Astrocyte (in vitro differentiated cells and primary cell): ENCODE measurements at regions not wholly inside any gene's neighbourhood (a gene's known extent, or its start where the extent isn't known, plus 50 kb on each side); places are given as distances from the start of the nearest gene placed in this dataset.
"Not testable (repeated sequence)": the region's sequence is repeated elsewhere in the genome, so short reads cannot be mapped to it uniquely, and the experiment has no call there.

Source experiments
- DNase-seq: peaks from one replicate; pipeline ENCODE4 v3.0.0-alpha.2; 2010; ENCODE audit warnings: low read depth
- FAIRE-seq: peaks from 2 replicates; lab custom pipeline; 2011; peaks lifted over from hg19 to GRCh38; lab: Jason Lieb, UNC
- H2AFZ ChIP-seq: 2 replicates; pipeline ENCODE4 v1.6.0; 2012; ENCODE audit warnings: low read depth, low read length, inconsistent platforms
- H3K27ac ChIP-seq: 2 replicates; pipeline ENCODE4 v1.5.1; 2011; ENCODE audit warnings: low read depth, low read length, inconsistent platforms
- H3K27me3 ChIP-seq: 2 replicates; pipeline ENCODE4 v1.6.0; 2011; ENCODE audit warnings: low read length, inconsistent platforms; ENCODE audit not compliant: insufficient read depth
- H3K36me3 ChIP-seq: 2 replicates; pipeline ENCODE4 v1.5.1; 2011; ENCODE audit warnings: low read length, inconsistent platforms; ENCODE audit not compliant: insufficient read depth
- H3K4me1 ChIP-seq: 2 replicates; pipeline ENCODE4 v1.5.1; 2011; ENCODE audit warnings: low read length, inconsistent platforms; ENCODE audit not compliant: insufficient read depth
- H3K4me2 ChIP-seq: 2 replicates; pipeline ENCODE4 v1.6.0; 2012; ENCODE audit warnings: low read length, inconsistent platforms
- H3K4me3 ChIP-seq: 2 replicates; pipeline ENCODE4 v1.5.1; 2011; ENCODE audit warnings: low read depth, mild to moderate bottlenecking, low read length, inconsistent platforms; ENCODE audit not compliant: insufficient read depth
- H3K79me2 ChIP-seq: 2 replicates; pipeline ENCODE4 v1.6.0; 2012; ENCODE audit warnings: mild to moderate bottlenecking, low read length, inconsistent platforms; ENCODE audit not compliant: insufficient read depth
- H3K9ac ChIP-seq: 2 replicates; pipeline ENCODE4 v1.6.0; 2012; ENCODE audit warnings: mild to moderate bottlenecking, low read length, inconsistent platforms
- H3K9me3 ChIP-seq: 2 replicates; pipeline ENCODE4 v1.5.1; 2012; ENCODE audit warnings: low read depth, mild to moderate bottlenecking, low read length, inconsistent platforms; ENCODE audit not compliant: insufficient read depth
- H4K20me1 ChIP-seq: 2 replicates; pipeline ENCODE4 v1.6.0; 2012; ENCODE audit warnings: low read length, inconsistent platforms; ENCODE audit not compliant: insufficient read depth
- H3K27ac Mint-ChIP-seq: one replicate; pipeline ENCODE4 v1.8.0; 2021; ENCODE audit warnings: mild to moderate bottlenecking, mixed read lengths; ENCODE audit not compliant: unreplicated experiment
- H3K27me3 Mint-ChIP-seq: one replicate; pipeline ENCODE4 v1.8.0; 2021; ENCODE audit warnings: low read depth, mixed read lengths; ENCODE audit not compliant: unreplicated experiment
- H3K36me3 Mint-ChIP-seq: one replicate; pipeline ENCODE4 v1.8.0; 2021; ENCODE audit warnings: low read depth, mixed read lengths; ENCODE audit not compliant: unreplicated experiment
- H3K4me1 Mint-ChIP-seq: one replicate; pipeline ENCODE4 v1.8.0; 2021; ENCODE audit warnings: low read depth, mixed read lengths; ENCODE audit not compliant: unreplicated experiment
- H3K4me3 Mint-ChIP-seq: one replicate; pipeline ENCODE4 v1.8.0; 2021; ENCODE audit warnings: mild to moderate bottlenecking, moderate library complexity, mixed read lengths; ENCODE audit not compliant: unreplicated experiment
- H3K9me3 Mint-ChIP-seq: one replicate; pipeline ENCODE4 v1.8.0; 2021; ENCODE audit warnings: mild to moderate bottlenecking, mixed read lengths; ENCODE audit not compliant: unreplicated experiment
- CTCF ChIP-seq: IDR thresholded peaks from 2 replicates; pipeline ENCODE4 v1.5.1; 2011; ENCODE audit warnings: low read depth, mild to moderate bottlenecking, inconsistent platforms, low read length, moderate library complexity; ENCODE audit not compliant: insufficient read depth
- EZH2 ChIP-seq: IDR thresholded peaks from 2 replicates; pipeline ENCODE4 v1.6.1; 2012; ENCODE audit warnings: mild to moderate bottlenecking, low read length, inconsistent platforms; ENCODE audit not compliant: insufficient read depth

DNA sequence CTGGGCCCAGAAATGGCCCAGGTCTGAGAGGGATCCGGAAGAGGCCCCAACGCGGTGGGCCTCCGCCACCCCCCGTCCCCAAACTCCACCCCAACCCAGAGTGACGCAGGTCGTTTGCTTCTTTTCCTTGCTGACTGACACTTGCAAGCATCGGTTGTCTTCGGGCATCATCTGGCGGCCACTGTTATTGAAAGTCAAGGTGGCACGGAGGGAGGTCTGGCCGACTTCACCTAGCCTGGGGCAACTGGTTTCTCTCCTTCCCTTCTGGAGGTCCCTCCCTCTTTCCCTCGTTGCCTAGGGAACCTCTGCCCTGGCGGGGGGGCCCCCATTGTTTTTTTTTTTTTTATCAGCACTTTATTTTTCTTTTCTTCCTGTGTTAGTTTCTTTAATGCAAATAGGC is 241.8 kb downstream of the ALG10 start:
- Histone ChIP-seq H3K79me2 (no peaks in the 10 kb centered on the region), H3K9me3 (peaks cover 5% of the 10 kb centered on the region), H3K4me2 (no peak overlapping the region), H4K20me1 (no peaks in the 10 kb centered on the region), H2AFZ (no peak overlapping the region), H3K9ac (no peak overlapping the region), H3K27ac (no peak overlapping the region), H3K4me3 (no peak overlapping the region), H3K36me3 (no peaks in the 10 kb centered on the region), H3K4me1 (no peaks in the 10 kb centered on the region), H3K27me3 (no peaks in the 10 kb centered on the region)
- TF ChIP-seq CTCF = no peak
- no peak for TF ChIP-seq EZH2
- Mint-ChIP-seq H3K9me3 (peaks cover 25% of the 10 kb centered on the region), H3K27me3 (no peaks in the 10 kb centered on the region), H3K4me1 (no peaks in the 10 kb centered on the region), H3K36me3 (no peaks in the 10 kb centered on the region), H3K4me3 (no peak overlapping the region), H3K27ac (no peak overlapping the region)
- DNase-seq = no peak
- no peak for FAIRE-seq

DNA sequence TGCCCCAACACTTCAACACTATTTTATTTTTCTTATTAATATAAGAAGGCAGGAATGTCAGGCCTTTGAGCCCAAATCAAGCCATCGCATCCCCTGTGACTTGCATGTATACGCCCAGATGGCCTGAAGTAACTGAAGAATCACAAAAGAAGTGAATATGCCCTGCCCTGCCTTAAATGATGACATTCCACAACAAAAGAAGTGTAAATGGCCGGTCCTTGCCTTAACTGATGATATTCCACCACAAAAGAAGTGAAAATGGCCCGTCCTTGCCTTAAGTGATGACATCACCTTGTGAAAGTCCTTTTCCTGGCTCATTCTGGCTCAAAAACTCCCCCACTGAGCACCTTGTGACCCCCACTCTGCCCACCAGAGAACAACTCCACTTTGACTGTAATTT is 251.4 kb downstream of the ALG10 start:
- H3K9me3 ChIP-seq, FAIRE-seq: not testable (repeated sequence)

GRCh38 chr12:34275129-34275528 is 252.8 kb downstream of the ALG10 start:
- no peaks in the 10 kb centered on the region for H3K79me2 ChIP-seq
- no peaks in the 10 kb centered on the region for H3K27me3 ChIP-seq
- H3K9ac ChIP-seq = no peak overlapping the region
- DNase-seq = no peak
- TF ChIP-seq EZH2 (no peak), CTCF (no peak)
- H3K27ac ChIP-seq = no peak overlapping the region
- no peaks in the 10 kb centered on the region for H3K36me3 ChIP-seq
- no peaks in the 10 kb centered on the region for H3K27me3 Mint-ChIP-seq
- no peak overlapping the region for H3K4me2 ChIP-seq
- no peaks in the 10 kb centered on the region for H3K4me1 ChIP-seq
- H3K4me3 Mint-ChIP-seq = no peak overlapping the region
- peaks cover 14% of the 10 kb centered on the region for H3K9me3 Mint-ChIP-seq
- no peaks in the 10 kb centered on the region for H4K20me1 ChIP-seq
- no peak overlapping the region for H3K27ac Mint-ChIP-seq
- peaks cover 9% of the 10 kb centered on the region for H3K9me3 ChIP-seq
- FAIRE-seq = no peak
- no peaks in the 10 kb centered on the region for H3K36me3 Mint-ChIP-seq
- no peak overlapping the region for H2AFZ ChIP-seq
- H3K4me3 ChIP-seq = no peak overlapping the region
- no peaks in the 10 kb centered on the region for H3K4me1 Mint-ChIP-seq

More for the DNA sequence above, 251.4 kb downstream of the ALG10 start:
- not testable (repeated sequence) for H3K4me1 ChIP-seq, H3K4me2 ChIP-seq, H3K36me3 Mint-ChIP-seq, DNase-seq, H3K27me3 ChIP-seq, H2AFZ ChIP-seq, H3K79me2 ChIP-seq, H3K4me3 Mint-ChIP-seq, H3K27ac ChIP-seq, H4K20me1 ChIP-seq, H3K36me3 ChIP-seq, H3K27ac Mint-ChIP-seq, H3K9ac ChIP-seq, H3K4me1 Mint-ChIP-seq, H3K27me3 Mint-ChIP-seq, H3K4me3 ChIP-seq
- peaks cover 12% of the 10 kb centered on the region for H3K9me3 Mint-ChIP-seq
